ENCODE measurements at regions not wholly inside any gene's neighbourhood (a gene's known extent, or its start where the extent isn't known, plus 50 kb on each side); places are given as distances from the start of the nearest gene placed in this dataset.

GRCh38 chr11:10991393-10991792 is 133.5 kb upstream of the ZBED5 start:
- ChIA-PET POLR2A (no interaction called here), CTCF (no interaction called here)
- TF ChIP-seq EZH2 (IDR thresholded peaks at IDR 0.05; ENCODE audit: borderline replicate concordance, low read depth, low read length, severe bottlenecking), result no peak
- TF ChIP-seq POLR2A (IDR thresholded peaks at IDR 0.05; ENCODE audit: low read depth, low read length), result no peak
- Histone ChIP-seq H3K4me1 (ENCODE audit: control insufficient read depth, extremely low read depth, insufficient read depth, low read length) (no peaks in the 10 kb centered on the region), H3K79me2 (ENCODE audit: control insufficient read depth, insufficient read depth, low read length) (no peaks in the 10 kb centered on the region), H3K4me3 (replicated peaks in 1 of 3; ENCODE audit: insufficient read depth in 1 of 3, low read depth in 1 of 3, low read length in 3 of 3) (no peak overlapping the region), H3K4me2 (ENCODE audit: insufficient read depth, low read length) (no peak overlapping the region), H2AFZ (ENCODE audit: low read depth, low read length) (no peak overlapping the region), H3K9ac (replicated peaks; ENCODE audit: extremely low read depth, insufficient read depth, low read length) (no peak overlapping the region), H3K9me3 (replicated peaks; ENCODE audit: control insufficient read depth, insufficient read depth, low read length) (no peaks in the 10 kb centered on the region), H3K36me3 (ENCODE audit: control insufficient read depth in 2 of 2, extremely low read depth in 1 of 2, insufficient read depth in 2 of 2, low read length in 2 of 2) (no peaks in the 10 kb centered on the region), H3K9me1 (replicated peaks; ENCODE audit: control insufficient read depth, extremely low read depth, insufficient read depth, low read length) (no peaks in the 10 kb centered on the region), H3K27me3 (ENCODE audit: control insufficient read depth in 2 of 2, insufficient read depth in 2 of 2, low read length in 2 of 2) (peaks cover 5 to 8% of the 10 kb centered on the region in 2 experiments), H4K20me1 (replicated peaks; ENCODE audit: control insufficient read depth, extremely low read depth, insufficient read depth, low read length) (no peaks in the 10 kb centered on the region), H3K27ac (ENCODE audit: insufficient read depth, low read depth, low read length) (no peak overlapping the region)
- intact Hi-C loops (cut with micrococcal nuclease) (no loop called here), dilution Hi-C loops (cut with MboI; ENCODE audit: extremely low pct_ligation_motif_present, low sequenced_read_pairs) (no loop called here)
- FAIRE-seq (no peak), DNase-seq (ENCODE audit: low read depth, low spot score) (no peak)
- BruUV-seq (replicated peaks), result no TSS peak

- DNase-seq (ENCODE audit: low read depth, low spot score), result no peak
- intact Hi-C loops (cut with micrococcal nuclease) (no loop called here), dilution Hi-C loops (cut with MboI; ENCODE audit: extremely low pct_ligation_motif_present, low sequenced_read_pairs) (no loop called here)
- POLR2A ChIA-PET, result no interaction called here
- Histone ChIP-seq H4K20me1 (replicated peaks; ENCODE audit: control insufficient read depth, extremely low read depth, insufficient read depth, low read length) (no peaks in the 10 kb centered on the region), H3K79me2 (ENCODE audit: control insufficient read depth, insufficient read depth, low read length) (no peaks in the 10 kb centered on the region), H2AFZ (ENCODE audit: low read depth, low read length) (no peak overlapping the region), H3K36me3 (ENCODE audit: control insufficient read depth in 2 of 2, extremely low read depth in 1 of 2, insufficient read depth in 2 of 2, low read length in 2 of 2) (no peaks in the 10 kb centered on the region), H3K9me1 (replicated peaks; ENCODE audit: control insufficient read depth, extremely low read depth, insufficient read depth, low read length) (no peaks in the 10 kb centered on the region), H3K27ac (ENCODE audit: insufficient read depth, low read depth, low read length) (no peak overlapping the region), H3K4me1 (ENCODE audit: control insufficient read depth, extremely low read depth, insufficient read depth, low read length) (no peaks in the 10 kb centered on the region), H3K27me3 (ENCODE audit: control insufficient read depth in 2 of 2, insufficient read depth in 2 of 2, low read length in 2 of 2) (peaks cover 3 to 8% of the 10 kb centered on the region in 2 experiments), H3K4me2 (ENCODE audit: insufficient read depth, low read length) (no peak overlapping the region), H3K9me3 (replicated peaks; ENCODE audit: control insufficient read depth, insufficient read depth, low read length) (no peaks in the 10 kb centered on the region), H3K9ac (replicated peaks; ENCODE audit: extremely low read depth, insufficient read depth, low read length) (no peak overlapping the region), H3K4me3 (replicated peaks in 1 of 3; ENCODE audit: insufficient read depth in 1 of 3, low read depth in 1 of 3, low read length in 3 of 3) (no peak overlapping the region)
- CTCF ChIA-PET, result no interaction called here
- BruUV-seq (replicated peaks), result no TSS peak
- FAIRE-seq, result no peak
- TF ChIP-seq FOS (IDR thresholded peaks at IDR 0.05; ENCODE audit: borderline replicate concordance, insufficient read depth, low read length) (no peak), GATA2 (IDR thresholded peaks at IDR 0.05; ENCODE audit: insufficient read depth, insufficient read length, low read depth, low read length) (no peak), MYC (IDR thresholded peaks at IDR 0.05; ENCODE audit: low read depth, low read length) (no peak), MAX (IDR thresholded peaks at IDR 0.05; ENCODE audit: insufficient read depth, insufficient read length) (no peak), POLR2AphosphoS5 (IDR thresholded peaks at IDR 0.05; ENCODE audit: insufficient read depth, low read depth, low read length) (no peak), POLR2A (IDR thresholded peaks at IDR 0.05; ENCODE audit: low read depth, low read length) (no peak), CTCF (IDR thresholded peaks at IDR 0.05; ENCODE audit: extremely low read depth in 1 of 2, insufficient read depth in 1 of 2, low read depth in 1 of 2, low read length in 2 of 2) (no peak), JUN (IDR thresholded peaks at IDR 0.05; ENCODE audit: borderline replicate concordance, insufficient read depth, insufficient read length, low read depth) (no peak), EZH2 (IDR thresholded peaks at IDR 0.05; ENCODE audit: borderline replicate concordance, low read depth, low read length, severe bottlenecking) (no peak)
Observed at GRCh38 chr11:10990637-10991193, 132.9 kb upstream of the ZBED5 start.
